OCI-LY1 (cell line): ENCODE measurements at regions not wholly inside any gene's neighbourhood (a gene's known extent, or its start where the extent isn't known, plus 50 kb on each side); places are given as distances from the start of the nearest gene placed in this dataset.

Experiments
- EZH2 ChIP-seq: fragments of 200-600 bp; sonication (generic), shearing (Covaris generic); IDR thresholded peaks from 2 replicates; pipeline ENCODE4 v1.8.0; 2017; ENCODE audit warnings: borderline replicate concordance, mixed run types, mild to moderate bottlenecking, antibody characterized with exemption, low read length, moderate library complexity, mixed read lengths
- TF ChIP-seq, protein P1 (sequence below): fragments of 200-600 bp; sonication (generic), shearing (Covaris generic); IDR thresholded peaks from 2 replicates; pipeline ENCODE4 v1.5.1; 2017; ENCODE audit warnings: mild to moderate bottlenecking, antibody characterized with exemption, low read length, moderate library complexity, mixed read lengths

DNA sequence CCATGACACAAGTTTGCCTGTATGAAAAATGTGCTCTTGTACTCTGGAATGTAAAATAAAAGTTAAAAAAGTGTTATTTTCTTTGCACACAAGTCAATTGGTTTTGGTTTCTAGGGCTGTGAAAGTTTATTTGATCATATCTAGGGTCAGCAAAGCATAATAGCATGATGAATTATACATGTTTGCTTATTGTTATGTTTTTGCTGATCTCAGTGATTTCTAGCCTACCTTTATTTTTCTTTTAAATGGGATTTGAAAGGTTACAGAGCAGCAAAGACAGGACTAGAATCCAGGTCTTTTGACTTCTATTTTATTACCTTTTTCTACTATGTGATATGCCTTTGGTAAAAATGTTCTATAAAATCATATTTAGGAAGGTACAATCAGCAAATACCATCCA, 481.0 kb downstream of the PRR32 start:
- TF ChIP-seq, protein P1, sequence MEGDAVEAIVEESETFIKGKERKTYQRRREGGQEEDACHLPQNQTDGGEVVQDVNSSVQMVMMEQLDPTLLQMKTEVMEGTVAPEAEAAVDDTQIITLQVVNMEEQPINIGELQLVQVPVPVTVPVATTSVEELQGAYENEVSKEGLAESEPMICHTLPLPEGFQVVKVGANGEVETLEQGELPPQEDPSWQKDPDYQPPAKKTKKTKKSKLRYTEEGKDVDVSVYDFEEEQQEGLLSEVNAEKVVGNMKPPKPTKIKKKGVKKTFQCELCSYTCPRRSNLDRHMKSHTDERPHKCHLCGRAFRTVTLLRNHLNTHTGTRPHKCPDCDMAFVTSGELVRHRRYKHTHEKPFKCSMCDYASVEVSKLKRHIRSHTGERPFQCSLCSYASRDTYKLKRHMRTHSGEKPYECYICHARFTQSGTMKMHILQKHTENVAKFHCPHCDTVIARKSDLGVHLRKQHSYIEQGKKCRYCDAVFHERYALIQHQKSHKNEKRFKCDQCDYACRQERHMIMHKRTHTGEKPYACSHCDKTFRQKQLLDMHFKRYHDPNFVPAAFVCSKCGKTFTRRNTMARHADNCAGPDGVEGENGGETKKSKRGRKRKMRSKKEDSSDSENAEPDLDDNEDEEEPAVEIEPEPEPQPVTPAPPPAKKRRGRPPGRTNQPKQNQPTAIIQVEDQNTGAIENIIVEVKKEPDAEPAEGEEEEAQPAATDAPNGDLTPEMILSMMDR: no peak
- TF ChIP-seq EZH2: no peak
